Posterior vena cava (tissue), 2 donors: ENCODE measurements at regions not wholly inside any gene's neighbourhood (a gene's known extent, or its start where the extent isn't known, plus 50 kb on each side); places are given as distances from the start of the nearest gene placed in this dataset.

Experiments
- DNase-seq: peaks from one replicate; pipeline ENCODE4 v3.0.0-alpha.2; 2020; ENCODE audit warnings: low spot score
- intact Hi-C, 2 donors: fragments of 100-400 bp; cut with DNase I; formaldehyde crosslinking; loops; one replicate each; pipeline versions ENCODE4 v1.14.1 to v1.14.2; 2022 to 2023
- donor health status: DM: yes; HTN: yes; CAD: no.
- donor health status: DM: yes; HTN: yes; CAD: no.

DNA sequence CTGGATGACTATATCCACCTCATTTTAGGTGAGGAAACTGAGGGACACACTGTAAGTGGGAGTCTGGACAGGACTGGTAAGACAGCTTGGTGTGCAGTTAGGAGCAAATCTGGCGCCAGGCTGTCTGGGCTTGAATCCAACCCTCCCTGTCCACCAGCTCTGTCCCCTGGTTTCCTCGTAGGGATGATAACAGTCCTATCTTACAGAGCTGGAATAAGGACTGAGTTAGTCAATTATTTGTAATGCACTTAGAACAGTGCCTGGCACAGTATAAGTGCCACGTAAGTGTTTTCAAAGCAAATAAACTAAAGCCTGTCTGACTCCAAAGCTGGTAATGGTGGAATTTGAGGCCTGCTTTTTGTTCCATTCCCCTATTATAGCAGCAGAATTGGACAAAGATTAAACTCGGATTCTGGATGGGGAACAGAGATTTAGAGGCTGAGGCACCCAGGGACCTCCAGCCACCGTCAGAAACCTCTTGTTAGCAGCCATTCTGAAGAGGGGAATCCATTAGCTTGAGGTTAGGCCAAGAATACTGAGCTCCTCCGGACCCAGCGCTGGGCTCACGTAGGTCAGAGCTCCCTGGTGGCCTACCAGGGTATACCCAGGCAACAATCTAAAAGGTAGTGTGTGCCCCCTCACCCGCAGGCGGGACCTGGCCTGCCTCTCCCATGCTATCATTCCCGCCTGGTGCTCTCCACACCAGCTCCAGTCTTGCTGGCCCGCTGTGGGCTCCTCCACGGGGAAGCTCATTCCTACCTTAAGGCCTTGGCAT, 102.1 kb downstream of the UCHL1 start:
- DNase-seq: no peak
- intact Hi-C loops: no loop called here

DNA sequence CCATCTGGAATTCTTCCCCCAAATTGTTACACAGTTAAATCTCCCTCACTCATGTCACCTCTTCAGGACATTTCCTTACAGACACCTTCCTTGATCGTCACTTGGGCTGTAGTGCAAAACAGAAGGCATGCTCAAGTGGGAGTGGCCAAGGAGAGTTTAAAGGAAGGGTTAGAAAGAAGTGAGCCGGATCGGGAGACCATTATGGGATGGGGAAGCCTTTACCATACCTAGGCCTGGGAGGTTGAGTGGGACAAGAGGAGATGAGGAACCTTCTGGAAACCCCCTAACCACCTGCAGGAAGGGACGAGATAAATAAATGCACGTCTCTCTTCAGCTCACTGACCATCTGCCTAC, 102.7 kb downstream of the UCHL1 start:
- intact Hi-C loops: no loop called here
- DNase-seq: no peak

DNA sequence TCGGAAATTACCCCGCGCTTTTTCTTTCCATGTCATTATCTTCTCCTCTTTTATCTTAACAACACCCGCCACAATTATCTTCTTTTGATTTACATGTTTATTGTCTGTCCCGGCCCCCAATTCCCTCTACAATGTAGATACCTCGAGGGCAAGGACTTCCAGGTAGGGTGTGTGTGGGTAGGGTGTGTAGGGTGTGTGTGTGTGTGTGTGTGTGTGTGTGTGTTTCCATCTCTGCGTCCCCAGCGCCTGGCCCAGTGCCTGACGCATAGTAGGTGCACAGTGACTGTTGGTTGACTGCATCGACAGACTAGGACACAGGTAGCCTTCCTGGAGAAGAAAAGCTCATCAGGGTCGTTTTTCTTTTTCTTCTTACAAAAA, 103.1 kb downstream of the UCHL1 start:
- DNase-seq: no peak
- intact Hi-C loops: no loop called here

DNA sequence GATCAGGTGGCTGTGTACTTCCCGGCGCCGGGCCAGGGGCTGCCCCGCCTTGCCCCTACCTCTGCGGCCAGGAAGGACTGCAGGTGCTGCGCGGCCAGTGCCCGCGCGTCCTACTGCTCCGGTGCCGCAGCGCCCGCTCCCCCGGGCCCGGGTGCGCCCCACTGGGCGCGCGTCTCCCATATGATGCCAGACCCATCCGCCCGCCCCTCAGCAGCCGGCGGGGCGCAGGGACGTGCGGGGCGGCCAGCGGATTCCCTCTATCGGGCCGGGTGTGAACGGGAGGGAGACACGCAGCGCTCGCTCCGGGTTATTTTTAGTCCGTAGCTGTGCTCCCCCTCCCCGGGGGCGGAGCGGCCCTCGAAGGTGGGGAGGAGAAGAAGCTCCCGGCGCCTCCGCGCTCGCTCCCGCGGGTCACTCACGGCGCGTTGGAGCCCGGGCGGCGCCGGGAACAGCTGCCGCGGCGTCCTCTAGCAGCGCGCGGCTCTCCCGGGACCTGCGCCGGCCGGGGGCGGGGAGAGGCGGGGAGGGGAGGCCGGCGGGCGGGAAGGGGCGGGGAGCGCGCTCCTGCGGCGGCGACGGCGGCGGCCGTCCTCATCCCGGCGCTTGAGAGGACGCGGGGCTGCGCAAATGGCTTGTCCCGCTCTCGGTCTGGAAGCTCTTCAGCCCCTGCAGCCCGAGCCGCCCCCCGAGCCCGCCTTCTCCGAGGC, 103.6 kb downstream of the UCHL1 start:
- DNase-seq: peak; percentile 88
- intact Hi-C loops: no loop called here

DNA sequence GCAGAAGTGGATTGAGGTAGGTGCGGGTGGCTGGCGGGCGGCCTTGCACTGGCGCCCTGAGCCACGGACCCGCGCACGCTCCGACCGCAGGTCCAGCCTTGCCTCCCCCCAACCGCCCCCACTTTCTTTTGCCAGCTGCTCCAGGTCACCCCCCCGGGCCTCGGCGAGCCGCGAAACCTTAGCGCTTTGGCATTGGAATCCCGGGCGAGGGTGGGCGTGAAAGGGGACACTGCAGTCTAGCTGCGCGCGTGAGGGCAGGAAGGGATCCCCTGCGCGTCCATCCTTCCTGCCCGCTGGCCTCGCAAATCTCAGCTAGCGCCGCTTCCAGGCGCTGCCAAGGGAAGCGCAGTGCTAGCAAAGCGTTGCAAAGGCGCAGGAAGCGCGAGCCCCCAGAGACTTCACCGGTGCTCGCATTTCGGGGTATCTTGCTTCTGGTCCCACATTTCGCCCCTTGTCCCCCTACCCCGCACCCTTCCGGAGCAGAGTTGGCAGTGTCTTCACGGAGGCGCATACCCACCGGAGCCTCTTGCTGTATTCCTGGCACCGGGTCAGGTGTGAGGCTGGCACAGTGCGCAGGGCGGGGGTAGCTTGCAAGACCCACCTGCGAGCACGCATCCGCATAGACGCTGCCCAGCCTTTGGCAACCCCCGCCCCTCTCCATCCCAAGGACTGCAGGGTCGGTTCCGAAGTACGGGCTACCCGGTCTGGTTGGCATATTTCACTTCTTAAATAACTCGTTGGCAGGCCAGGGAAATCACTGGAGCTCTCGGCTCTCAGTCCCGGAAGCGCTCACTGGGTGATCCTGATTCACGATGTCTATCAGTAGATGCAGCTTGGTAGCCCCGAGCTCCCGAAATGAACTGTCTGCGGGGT, 104.4 kb downstream of the UCHL1 start:
- peak; percentile 81 for DNase-seq
- intact Hi-C loops: no loop called here

DNA sequence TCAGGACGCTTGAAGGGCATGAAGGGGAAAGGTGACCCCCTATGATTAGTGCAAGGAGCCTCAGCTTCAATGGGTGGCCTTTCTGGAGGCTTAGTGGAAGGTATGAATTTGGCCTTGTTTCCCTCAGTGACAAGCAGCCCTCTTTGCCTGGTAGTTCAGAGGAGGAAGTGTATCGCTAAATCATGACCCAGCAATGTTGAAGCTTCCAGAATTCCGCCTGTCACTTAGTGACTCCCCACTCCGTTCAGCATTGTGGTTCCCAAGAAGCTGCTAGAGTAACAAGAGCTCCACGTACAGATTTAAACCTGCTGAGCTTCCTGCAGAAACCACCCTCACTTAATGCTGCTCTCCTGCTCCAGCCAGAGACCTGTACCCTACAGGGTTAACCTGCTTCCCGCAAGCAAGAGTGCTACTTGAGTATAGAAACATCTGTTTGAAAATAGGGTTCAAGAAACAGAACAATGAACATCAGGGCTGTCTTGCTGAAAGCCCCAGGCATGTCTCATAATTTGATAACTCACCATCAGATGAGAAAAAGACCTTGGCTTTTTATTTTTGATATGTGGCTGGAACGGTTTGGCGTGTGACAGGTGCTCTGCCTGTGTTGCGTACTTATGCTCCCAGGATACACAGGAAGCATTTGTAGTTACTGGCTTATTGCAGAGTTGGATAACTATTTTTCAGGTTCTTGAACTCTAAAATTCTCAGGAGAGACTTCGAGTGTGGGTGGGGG, 105.2 kb downstream of the UCHL1 start:
- intact Hi-C loops: no loop called here
- DNase-seq: no peak

DNA sequence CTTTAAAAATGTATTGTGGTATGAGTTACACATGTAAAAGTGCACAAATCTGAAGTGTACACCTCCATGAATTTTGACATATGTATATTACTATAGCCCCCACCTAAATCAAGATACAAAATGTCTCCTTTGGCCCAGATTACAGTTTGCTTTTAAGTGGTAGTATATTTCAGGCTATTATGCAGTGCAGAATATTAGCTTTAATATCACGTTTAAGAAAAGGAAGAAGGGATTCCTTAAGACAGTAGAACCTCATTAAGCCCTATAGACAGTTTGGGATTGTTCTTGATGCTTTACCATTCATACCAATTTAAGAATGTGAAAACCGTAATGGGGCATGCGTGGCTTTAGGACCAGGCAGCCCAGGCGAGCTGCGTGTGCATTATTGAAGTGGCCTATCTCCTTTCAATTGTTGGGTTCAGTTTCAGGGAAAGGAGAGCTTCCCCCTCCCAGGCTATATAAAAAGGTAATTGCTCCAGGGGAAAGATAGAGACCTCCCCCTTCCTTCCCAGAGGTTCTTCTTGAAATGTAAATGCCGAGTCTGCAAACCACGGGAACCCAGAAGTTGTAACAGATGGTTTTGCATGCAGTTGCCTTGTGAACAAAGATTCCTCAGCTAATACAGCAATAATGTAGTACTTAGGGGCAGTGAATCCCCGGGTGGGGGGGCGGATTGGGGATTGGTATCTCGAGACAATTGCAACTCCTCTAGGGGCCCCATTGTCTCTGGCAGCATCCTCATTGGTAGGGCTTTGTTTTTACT, 106.1 kb downstream of the UCHL1 start:
- intact Hi-C loops: no loop called here
- no peak for DNase-seq

DNA sequence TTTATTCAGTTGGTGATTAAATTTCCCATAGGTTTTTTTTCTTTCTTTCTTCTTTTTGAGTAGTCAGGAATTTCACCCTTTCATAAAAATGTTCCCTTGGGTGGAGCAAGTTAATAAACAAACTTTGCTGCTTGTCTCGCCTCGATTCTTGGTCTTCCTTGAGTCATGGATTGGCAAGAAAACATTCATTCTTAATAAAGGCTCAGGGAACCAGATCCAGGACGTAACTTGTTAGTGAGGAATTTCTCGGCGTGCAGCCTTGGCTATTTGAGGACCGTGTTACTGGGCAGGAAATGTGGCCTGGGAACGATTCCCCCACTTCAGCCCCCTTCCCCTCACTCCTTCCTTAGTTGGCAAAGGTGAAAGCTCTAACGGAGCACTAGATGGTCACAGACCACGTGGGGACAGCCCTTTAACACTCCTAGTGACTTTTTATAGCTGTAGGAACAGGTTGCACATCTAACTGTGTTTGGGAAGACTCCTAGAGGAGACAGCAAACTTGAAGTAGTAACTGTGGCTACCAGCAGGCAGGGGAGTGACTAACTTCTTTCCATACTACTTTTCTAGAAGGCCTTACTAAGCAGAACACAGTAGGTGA, 106.8 kb downstream of the UCHL1 start:
- DNase-seq: peak; percentile 80
- intact Hi-C loops: no loop called here

DNA sequence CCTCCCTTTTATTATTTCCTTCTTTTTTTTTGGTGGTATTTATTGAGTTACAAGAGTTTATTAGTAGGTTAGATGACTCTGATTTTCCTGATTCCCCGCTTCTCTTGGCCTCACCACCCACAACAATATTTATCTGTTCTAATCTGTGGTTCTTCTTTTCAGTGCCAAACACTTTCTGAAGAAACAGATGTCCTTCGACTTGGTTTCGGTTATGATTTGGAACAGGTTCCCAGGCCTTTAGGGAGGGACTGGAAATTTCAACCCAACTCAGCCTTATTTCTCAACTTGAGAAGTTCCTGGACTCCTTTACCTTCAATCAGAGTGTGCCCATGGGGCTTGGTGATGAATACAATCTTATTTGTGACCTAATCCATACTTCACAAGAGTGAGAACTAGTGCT, 108.1 kb downstream of the UCHL1 start:
- intact Hi-C loops: no loop called here
- no peak for DNase-seq

DNA sequence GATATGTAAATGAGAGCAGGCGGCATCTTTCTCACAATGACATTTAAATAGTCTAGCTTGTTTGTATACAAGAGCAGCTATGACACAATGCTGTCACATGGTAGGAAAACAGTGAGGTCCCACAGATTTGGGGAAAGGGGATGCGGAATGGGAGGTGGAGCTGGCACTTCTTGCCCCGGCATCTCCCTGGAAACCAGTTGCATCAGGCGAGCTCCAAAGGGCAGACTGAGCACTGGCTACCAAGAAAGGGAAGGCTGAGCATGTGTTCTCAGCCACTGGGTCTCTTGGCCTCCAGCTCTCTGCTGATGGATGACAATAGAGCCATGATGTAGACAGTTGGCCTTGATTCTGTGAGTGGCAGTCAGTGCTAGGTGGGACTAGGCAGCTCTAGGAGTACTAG, 109.0 kb downstream of the UCHL1 start:
- intact Hi-C loops: no loop called here
- DNase-seq: no peak

DNA sequence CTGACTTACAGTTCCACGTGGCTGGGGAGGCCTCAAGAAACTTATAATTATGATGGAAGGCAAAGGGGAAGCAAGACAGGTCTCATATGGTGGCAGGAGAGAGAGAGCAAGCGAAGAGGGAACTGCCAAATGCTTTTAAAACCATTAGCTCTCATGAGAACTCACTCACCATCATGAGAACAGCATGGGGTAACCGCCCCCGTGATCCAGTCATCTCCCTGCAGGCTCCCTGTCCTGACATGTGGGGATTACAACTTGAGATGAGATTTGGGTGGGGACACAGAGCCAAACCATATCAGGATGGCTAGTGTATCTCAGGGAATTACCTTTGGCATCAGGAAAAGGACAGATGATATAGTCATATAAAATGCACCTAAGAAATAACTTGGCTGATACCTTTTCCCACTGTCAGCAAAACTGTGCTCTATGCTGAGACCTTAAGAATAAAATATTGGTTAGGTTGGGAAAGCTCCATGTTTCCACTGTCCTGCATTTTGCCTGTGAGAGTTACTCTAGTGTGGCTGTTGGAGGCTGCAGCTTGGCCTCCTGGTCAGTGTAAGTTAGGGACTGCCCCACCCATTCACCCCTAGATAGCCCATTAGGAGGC, 110.3 kb downstream of the UCHL1 start:
- no peak for DNase-seq
- intact Hi-C loops: no loop called here

DNA sequence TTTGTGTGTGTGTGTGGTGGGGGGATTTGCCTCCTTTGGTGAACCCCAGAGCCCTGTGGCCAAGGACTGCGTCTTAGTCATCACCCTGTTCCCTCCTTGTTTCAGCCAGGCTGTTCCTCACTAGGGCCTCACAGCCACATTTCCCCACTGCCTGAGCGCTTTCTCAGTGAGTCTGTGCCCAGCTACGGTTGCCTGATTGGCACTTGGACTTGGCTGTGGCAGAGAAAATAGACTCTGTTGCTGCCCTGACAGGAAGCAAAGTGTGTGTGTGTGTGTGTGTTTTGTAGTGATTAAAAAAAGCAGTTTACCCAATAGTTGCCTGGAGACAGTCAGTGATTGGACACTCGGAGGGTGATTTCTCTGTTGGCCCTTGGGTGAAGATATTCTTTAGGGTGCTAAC, 113.0 kb downstream of the UCHL1 start:
- no peak for DNase-seq
- intact Hi-C loops: no loop called here

DNA sequence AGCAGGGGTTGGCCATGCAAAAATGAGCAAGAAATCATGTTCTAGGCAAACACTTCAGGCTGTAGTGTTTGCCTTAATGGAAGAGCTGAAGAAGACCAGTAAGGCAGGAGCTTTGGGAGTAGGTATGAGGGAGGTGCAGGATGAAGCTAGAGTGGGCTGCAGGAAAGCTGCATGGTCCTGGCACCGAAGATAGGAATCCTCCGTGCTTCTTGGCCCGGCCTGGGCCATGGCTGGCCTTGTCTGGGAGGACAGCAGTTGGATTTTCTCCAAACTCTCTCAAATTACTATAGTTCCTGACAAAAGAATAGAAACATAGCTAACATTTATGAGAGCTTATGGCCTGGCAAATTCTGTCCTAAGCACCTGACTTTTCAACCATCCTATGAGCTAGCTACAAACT, 116.5 kb downstream of the UCHL1 start:
- intact Hi-C loops: no loop called here
- DNase-seq: no peak

DNA sequence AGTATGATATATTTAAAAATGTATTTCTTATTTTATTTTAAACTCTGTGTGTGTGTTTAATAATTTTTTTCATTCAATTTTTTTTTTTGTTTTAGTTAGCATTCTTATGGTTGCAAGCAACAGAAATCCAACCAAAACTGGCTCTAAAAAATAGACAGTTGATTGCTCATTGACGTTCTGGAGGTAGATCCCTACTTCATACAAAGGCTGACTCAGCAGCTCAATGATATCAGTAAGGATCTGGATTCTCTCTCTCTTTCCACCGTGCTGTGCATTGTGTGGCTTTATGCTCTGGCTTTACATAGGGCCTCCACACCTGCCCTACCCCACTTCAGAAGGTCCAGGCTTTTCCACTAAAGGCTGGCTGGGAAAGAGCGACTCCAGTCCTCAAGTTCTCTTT, 117.8 kb downstream of the UCHL1 start:
- intact Hi-C loops: no loop called here
- no peak for DNase-seq

DNA sequence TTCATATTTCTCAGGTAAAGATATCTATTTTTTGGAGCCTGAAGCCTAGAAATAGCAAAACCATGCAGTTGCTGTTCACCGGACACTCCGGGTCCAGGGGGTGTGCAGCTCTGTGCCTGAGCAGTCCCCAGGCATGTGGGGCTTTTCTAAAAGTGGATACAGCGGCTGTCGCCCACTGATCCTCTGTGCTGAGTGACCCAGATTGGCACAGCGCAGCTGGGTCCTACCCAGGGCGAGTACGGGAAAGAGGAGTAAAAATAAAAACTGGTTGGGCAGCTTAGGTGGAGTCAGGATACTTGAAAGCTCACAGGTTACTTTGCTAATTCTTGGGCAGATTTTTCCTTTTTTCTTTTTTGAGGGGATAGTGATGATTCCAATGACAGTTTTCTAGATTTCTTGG, 118.8 kb downstream of the UCHL1 start:
- intact Hi-C loops: no loop called here
- DNase-seq: no peak

DNA sequence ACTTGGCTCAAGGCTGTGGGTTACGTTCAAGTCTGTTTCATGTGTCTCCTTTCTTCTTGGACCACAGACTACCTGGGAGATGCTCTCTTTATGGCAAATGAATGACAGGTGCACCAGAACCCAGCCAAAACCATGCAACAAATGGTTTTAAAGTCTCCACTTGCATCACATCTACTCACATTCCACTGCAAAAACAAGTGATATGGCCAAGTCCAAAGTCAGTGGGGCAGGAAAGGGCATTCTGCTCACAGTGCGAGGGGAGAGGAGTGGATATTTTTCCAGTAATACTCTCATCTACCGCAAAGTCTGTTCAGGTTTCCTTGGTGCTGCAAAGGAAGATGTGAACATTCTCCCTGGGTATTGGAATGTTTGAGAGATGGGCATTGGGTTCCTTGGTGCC, 120.5 kb downstream of the UCHL1 start:
- intact Hi-C loops: no loop called here

DNA sequence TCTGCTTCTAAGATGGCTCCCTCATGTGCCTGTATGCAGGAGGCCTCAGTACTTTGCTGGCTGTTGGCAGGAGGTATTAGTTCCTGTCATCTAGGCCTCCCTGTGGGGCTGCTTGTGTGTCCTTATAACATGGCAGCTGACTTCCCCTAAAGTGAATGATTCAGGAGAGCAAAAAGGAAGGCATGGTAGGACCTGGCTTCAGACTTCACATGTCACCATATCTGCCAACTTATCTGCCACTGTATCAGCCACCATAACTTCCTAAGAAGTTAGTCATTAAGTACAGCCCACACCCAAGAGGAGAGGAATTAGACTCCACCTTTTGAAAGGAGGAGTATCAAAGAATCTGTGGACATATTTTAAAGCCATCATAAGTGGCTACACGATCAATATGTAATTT, 122.5 kb downstream of the UCHL1 start:
- no peak for DNase-seq
- intact Hi-C loops: no loop called here

More for the DNA sequence above, 120.5 kb downstream of the UCHL1 start:
- no peak for DNase-seq

DNA sequence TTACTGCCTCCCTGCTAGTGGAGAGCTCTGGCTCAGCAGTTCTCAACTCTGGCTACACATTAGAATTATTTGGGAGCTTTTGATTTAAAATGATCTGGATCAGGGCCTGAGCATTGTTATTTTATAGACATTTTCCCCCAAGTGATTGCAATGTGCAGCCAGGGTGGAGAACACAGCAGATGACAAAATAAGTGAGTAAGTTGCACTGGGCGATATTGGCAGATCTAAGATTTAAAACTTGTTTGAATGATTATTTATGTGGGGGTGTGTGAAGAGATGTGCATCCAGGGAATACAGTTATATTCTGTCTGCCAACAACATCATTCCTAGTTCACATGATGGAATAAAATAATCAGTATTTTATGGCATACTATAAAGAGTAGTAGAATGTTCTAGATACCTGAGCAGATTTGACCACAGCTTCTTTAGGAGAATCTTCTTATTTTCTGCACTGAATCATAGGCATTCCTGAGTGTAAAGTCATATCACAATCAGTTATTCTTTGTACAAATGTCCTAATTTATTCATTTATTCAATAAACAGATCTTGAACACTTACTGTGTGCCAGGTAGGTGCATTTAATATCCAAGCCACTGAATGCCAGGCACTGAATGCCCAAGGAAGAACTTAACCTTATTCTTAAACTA, 123.9 kb downstream of the UCHL1 start:
- intact Hi-C loops: no loop called here
- no peak for DNase-seq
